SK-N-SH (cell line): ENCODE measurements at regions not wholly inside any gene's neighbourhood (a gene's known extent, or its start where the extent isn't known, plus 50 kb on each side); places are given as distances from the start of the nearest gene placed in this dataset.

Source experiments
- CTCF ChIA-PET: fragments of 300-600, 350-600 bp; formaldehyde crosslinking; extraction: SDS; loops from one replicate; lab custom pipeline; 2021; lab: Yijun Ruan, JAX
- POLR2A ChIA-PET: fragments of 350-600 bp; sonication (Branson Sonifier 250); formaldehyde crosslinking; extraction: SDS; loops from one replicate; lab custom pipeline; 2020; ENCODE audit warnings: antibody characterized with exemption, inconsistent platforms; lab: Yijun Ruan, JAX
- DNase-seq: peaks from one replicate; pipeline ENCODE4 v3.0.0; 2012
- H2AFZ ChIP-seq: fragments of 200-600 bp; sonication (generic); 2 replicates; pipeline ENCODE4 v1.8.1; 2016; ENCODE audit warnings: antibody characterized with exemption, mild to moderate bottlenecking, low read depth
- H3F3A ChIP-seq: fragments of 200-600 bp; sonication (generic); replicated peaks from 2 replicates; pipeline ENCODE3; 2016; ENCODE audit warnings: antibody characterized with exemption, mild to moderate bottlenecking; ENCODE audit not compliant: insufficient read depth
- H3K27ac ChIP-seq, 2 experiments: fragments of 200-500 bp in 1 of 2; fragments of 200-600 bp in 1 of 2; sonication (Bioruptor generic) in 1 of 2; sonication (generic), shearing (Covaris generic) in 1 of 2; 2 replicates each; pipeline versions ENCODE4 v1.5.1 to v1.6.1; 2014 to 2016; ENCODE audit warnings: low read depth in 2 of 2, inconsistent platforms in 1 of 2, low read length in 1 of 2, mild to moderate bottlenecking in 1 of 2, mixed read lengths in 1 of 2
- H3K27me3 ChIP-seq: fragments of 200-600 bp; sonication (generic), shearing (Covaris generic); 2 replicates; pipeline ENCODE4 v1.6.1; 2016; ENCODE audit warnings: mixed run types; ENCODE audit not compliant: insufficient read depth
- H3K36me3 ChIP-seq, 2 experiments: fragments of 200-500 bp in 1 of 2; fragments of 200-600 bp in 1 of 2; sonication (Bioruptor generic) in 1 of 2; sonication (generic) in 1 of 2; replicated peaks in 1 of 2; 2 replicates each; pipeline versions ENCODE3 to v1.5.1; 2014 to 2016; ENCODE audit warnings: low read length in 1 of 2, mild to moderate bottlenecking in 1 of 2; ENCODE audit not compliant: insufficient read depth in 2 of 2, control insufficient read depth in 1 of 2
- H3K4me1 ChIP-seq, 2 experiments: fragments of 200-500 bp in 1 of 2; fragments of 200-600 bp in 1 of 2; sonication (Bioruptor generic) in 1 of 2; sonication (generic), shearing (Covaris generic) in 1 of 2; 2 replicates each; pipeline versions ENCODE4 v1.5.1 to v1.6.1; 2014 to 2016; ENCODE audit warnings: low read depth in 1 of 2, low read length in 1 of 2, mixed run types in 1 of 2; ENCODE audit not compliant: insufficient read depth in 2 of 2, control insufficient read depth in 1 of 2
- H3K4me2 ChIP-seq: fragments of 200-600 bp; sonication (generic), shearing (Covaris generic); 2 replicates; pipeline ENCODE4 v1.6.1; 2017; ENCODE audit warnings: mixed run types
- H3K4me3 ChIP-seq, 2 experiments: fragments of 200-500 bp in 1 of 2; fragments of 200-600 bp in 1 of 2; sonication (Bioruptor generic) in 1 of 2; sonication (generic), shearing (Covaris generic) in 1 of 2; 2 replicates each; pipeline versions ENCODE4 v1.5.1 to v1.8.1; 2014 to 2016; ENCODE audit warnings: low read depth in 2 of 2, inconsistent platforms in 1 of 2, low read length in 1 of 2, mild to moderate bottlenecking in 1 of 2, mixed read lengths in 1 of 2, moderate library complexity in 1 of 2
- H3K79me2 ChIP-seq: fragments of 200-600 bp; sonication (generic); 2 replicates; pipeline ENCODE4 v1.8.1; 2017; ENCODE audit warnings: mild to moderate bottlenecking; ENCODE audit not compliant: insufficient read depth
- H3K9ac ChIP-seq: fragments of 200-600 bp; sonication (generic); 2 replicates; pipeline ENCODE4 v1.6.1; 2017; ENCODE audit warnings: mixed run types
- H3K9me2 ChIP-seq: fragments of 200-600 bp; sonication (generic); 2 replicates; pipeline ENCODE4 v1.6.1; 2017; ENCODE audit warnings: mixed run types
- H3K9me3 ChIP-seq: fragments of 200-600 bp; sonication (generic); 2 replicates; pipeline ENCODE4 v1.6.1; 2017; ENCODE audit warnings: mixed run types, mild to moderate bottlenecking, moderate library complexity
- H4K20me1 ChIP-seq: fragments of 200-600 bp; sonication (generic); 2 replicates; pipeline ENCODE4 v1.6.1; 2017; ENCODE audit warnings: mild to moderate bottlenecking, mixed run types; ENCODE audit not compliant: insufficient read depth
- CHD2 ChIP-seq: fragments of 150-350 bp; IDR thresholded peaks from 2 replicates; pipeline ENCODE4 v1.6.1; 2018; ENCODE audit warnings: low read length; ENCODE audit not compliant: partially characterized antibody
- EP300 ChIP-seq, 2 experiments: IDR thresholded peaks; 2 replicates each; pipeline versions ENCODE4 v1.4.0 to v1.6.1; 2012; ENCODE audit warnings: borderline replicate concordance in 1 of 2, low read depth in 1 of 2, low read length in 1 of 2
- FOSL2 ChIP-seq: IDR thresholded peaks from 2 replicates; pipeline ENCODE4 v1.4.0; 2012; ENCODE audit warnings: low read depth, mild to moderate bottlenecking, moderate library complexity, borderline replicate concordance
- FOXJ3 ChIP-seq: sonication (generic); formaldehyde crosslinking; IDR thresholded peaks from 2 replicates; pipeline ENCODE4 v1.5.1; 2020; ENCODE audit warnings: mild to moderate bottlenecking, missing genetic modification reagents
- FOXM1 ChIP-seq: IDR thresholded peaks from 2 replicates; pipeline ENCODE4 v1.4.0; 2012; ENCODE audit warnings: low read depth, mild to moderate bottlenecking
- GATA2 ChIP-seq: sonication (generic); formaldehyde crosslinking; IDR thresholded peaks from 2 replicates; pipeline ENCODE4 v1.5.0; 2020; ENCODE audit warnings: mild to moderate bottlenecking, missing genetic modification reagents
- IRF3 ChIP-seq: fragments of 150-350 bp; IDR thresholded peaks from 2 replicates; pipeline ENCODE4 v1.6.1; 2016; ENCODE audit warnings: mild to moderate bottlenecking, low read depth, low read length
- JUND ChIP-seq: IDR thresholded peaks from 2 replicates; pipeline ENCODE4 v1.4.0; 2012
- MXI1 ChIP-seq: IDR thresholded peaks from 2 replicates; pipeline ENCODE4 v1.6.1; 2012; ENCODE audit warnings: mild to moderate bottlenecking, low read depth, low read length, improper control_type of control experiment
- NRF1 ChIP-seq: IDR thresholded peaks from 2 replicates; pipeline ENCODE4 v1.6.1; 2012; ENCODE audit warnings: low read depth, mild to moderate bottlenecking, low read length
- POLR2AphosphoS5 ChIP-seq: IDR thresholded peaks from 2 replicates; pipeline ENCODE4 v1.6.1; 2012; ENCODE audit warnings: low read depth, low read length
- RCOR1 ChIP-seq: fragments of 150-350 bp; IDR thresholded peaks from 2 replicates; pipeline ENCODE4 v1.6.1; 2017; ENCODE audit warnings: antibody characterized with exemption, low read length
- RXRA ChIP-seq: IDR thresholded peaks from 2 replicates; pipeline ENCODE4 v1.4.0; 2012; ENCODE audit warnings: low read depth, mild to moderate bottlenecking, borderline replicate concordance
- SMC3 ChIP-seq: IDR thresholded peaks from 2 replicates; pipeline ENCODE4 v1.6.1; 2012; ENCODE audit warnings: low read depth, low read length, improper control_type of control experiment
- TAF1 ChIP-seq: IDR thresholded peaks from 2 replicates; pipeline ENCODE4 v1.6.1; 2012; ENCODE audit warnings: low read depth, mild to moderate bottlenecking, low read length, moderate library complexity, borderline replicate concordance
- TCF12 ChIP-seq: IDR thresholded peaks from 2 replicates; pipeline ENCODE4 v1.4.0; 2012
- YY1 ChIP-seq: IDR thresholded peaks from 2 replicates; pipeline ENCODE4 v1.4.0; 2012; ENCODE audit warnings: low read depth, mild to moderate bottlenecking
- WGBS: methylation state at CpG from one replicate; pipeline ENCODE4 v1.1.6; 2017; ENCODE audit warnings: low lambda C conversion rate; 5-methylcytosine and 5-hydroxymethylcytosine counted together
- TF ChIP-seq, protein P1 (sequence below): IDR thresholded peaks from 2 replicates; pipeline ENCODE4; 2012
- TF ChIP-seq, protein P2 (sequence below): IDR thresholded peaks from 2 replicates; pipeline ENCODE4 v1.4.0; 2012; ENCODE audit warnings: low read depth, borderline replicate concordance
- TF ChIP-seq, protein P3 (sequence below): IDR thresholded peaks from 2 replicates; pipeline ENCODE4 v1.4.0; 2012; ENCODE audit warnings: low read depth

GRCh38 chr15:96551196-96551595, 220.7 kb downstream of the NR2F2 start:
- H3K4me1 ChIP-seq, result no peaks in the 10 kb centered on the region
- no peaks in the 10 kb centered on the region for H4K20me1 ChIP-seq
- TF ChIP-seq SMC3 (no peak), IRF3 (no peak), RXRA (no peak), MXI1 (no peak), FOXJ3 (CRISPR knock-in tag) (no peak), FOSL2 (no peak), TAF1 (no peak), TCF12 (no peak), EP300 (IDR thresholded peaks at IDR 0.05; ENCODE audit: borderline replicate concordance in 1 of 2, low read depth in 1 of 2, low read length in 1 of 2) (no peak), JUND (no peak), RCOR1 (no peak), FOXM1 (no peak), YY1 (no peak), CHD2 (no peak), GATA2 (CRISPR knock-in tag) (no peak), NRF1 (no peak), POLR2AphosphoS5 (no peak)
- TF ChIP-seq, protein P1, sequence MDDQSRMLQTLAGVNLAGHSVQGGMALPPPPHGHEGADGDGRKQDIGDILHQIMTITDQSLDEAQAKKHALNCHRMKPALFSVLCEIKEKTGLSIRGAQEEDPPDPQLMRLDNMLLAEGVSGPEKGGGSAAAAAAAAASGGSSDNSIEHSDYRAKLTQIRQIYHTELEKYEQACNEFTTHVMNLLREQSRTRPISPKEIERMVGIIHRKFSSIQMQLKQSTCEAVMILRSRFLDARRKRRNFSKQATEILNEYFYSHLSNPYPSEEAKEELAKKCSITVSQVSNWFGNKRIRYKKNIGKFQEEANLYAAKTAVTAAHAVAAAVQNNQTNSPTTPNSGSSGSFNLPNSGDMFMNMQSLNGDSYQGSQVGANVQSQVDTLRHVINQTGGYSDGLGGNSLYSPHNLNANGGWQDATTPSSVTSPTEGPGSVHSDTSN, result no peak
- TF ChIP-seq, protein P2, sequence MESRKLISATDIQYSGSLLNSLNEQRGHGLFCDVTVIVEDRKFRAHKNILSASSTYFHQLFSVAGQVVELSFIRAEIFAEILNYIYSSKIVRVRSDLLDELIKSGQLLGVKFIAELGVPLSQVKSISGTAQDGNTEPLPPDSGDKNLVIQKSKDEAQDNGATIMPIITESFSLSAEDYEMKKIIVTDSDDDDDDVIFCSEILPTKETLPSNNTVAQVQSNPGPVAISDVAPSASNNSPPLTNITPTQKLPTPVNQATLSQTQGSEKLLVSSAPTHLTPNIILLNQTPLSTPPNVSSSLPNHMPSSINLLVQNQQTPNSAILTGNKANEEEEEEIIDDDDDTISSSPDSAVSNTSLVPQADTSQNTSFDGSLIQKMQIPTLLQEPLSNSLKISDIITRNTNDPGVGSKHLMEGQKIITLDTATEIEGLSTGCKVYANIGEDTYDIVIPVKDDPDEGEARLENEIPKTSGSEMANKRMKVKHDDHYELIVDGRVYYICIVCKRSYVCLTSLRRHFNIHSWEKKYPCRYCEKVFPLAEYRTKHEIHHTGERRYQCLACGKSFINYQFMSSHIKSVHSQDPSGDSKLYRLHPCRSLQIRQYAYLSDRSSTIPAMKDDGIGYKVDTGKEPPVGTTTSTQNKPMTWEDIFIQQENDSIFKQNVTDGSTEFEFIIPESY, result no peak
- TF ChIP-seq, protein P3, sequence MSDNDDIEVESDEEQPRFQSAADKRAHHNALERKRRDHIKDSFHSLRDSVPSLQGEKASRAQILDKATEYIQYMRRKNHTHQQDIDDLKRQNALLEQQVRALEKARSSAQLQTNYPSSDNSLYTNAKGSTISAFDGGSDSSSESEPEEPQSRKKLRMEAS, result no peak
- no peaks in the 10 kb centered on the region for H3K36me3 ChIP-seq
- H3K9me3 ChIP-seq, result no peaks in the 10 kb centered on the region
- POLR2A ChIA-PET, result no interaction called here
- CTCF ChIA-PET, result no interaction called here
- H3K4me3 ChIP-seq, result no peak overlapping the region
- H3F3A ChIP-seq, result no peaks in the 10 kb centered on the region
- no peak overlapping the region for H3K4me2 ChIP-seq
- H3K9me2 ChIP-seq, result no peaks in the 10 kb centered on the region
- H2AFZ ChIP-seq, result no peak overlapping the region
- H3K27me3 ChIP-seq, result no peaks in the 10 kb centered on the region
- H3K79me2 ChIP-seq, result no peaks in the 10 kb centered on the region
- no peak overlapping the region for H3K9ac ChIP-seq
- DNase-seq, result no peak
- H3K27ac ChIP-seq, result no peak overlapping the region
- WGBS, result 24% methylated on average over 4 of the region's 4 CpGs
